B cell (primary cell): ENCODE measurements at regions not wholly inside any gene's neighbourhood (a gene's known extent, or its start where the extent isn't known, plus 50 kb on each side); places are given as distances from the start of the nearest gene placed in this dataset.

Experiments
- ATAC-seq: fragments of 200-7000 bp; cut with Tn5 transposase; one replicate; pipeline ENCODE4 v1.10.0; 2021; ENCODE audit warnings: low read depth, mild to moderate bottlenecking, moderate number of reproducible peaks, moderate library complexity
- CTCF ChIA-PET: fragments of 350-600 bp; sonication (Branson Sonifier 250); formaldehyde crosslinking; loops from one replicate; lab custom pipeline; 2021; ENCODE audit warnings: antibody characterized with exemption, inconsistent platforms; lab: Charles Lee
- POLR2A ChIA-PET: fragments of 350-600 bp; sonication (Branson Sonifier 250); formaldehyde crosslinking; loops from one replicate; lab custom pipeline; 2021; ENCODE audit warnings: antibody characterized with exemption; lab: Charles Lee
- DNase-seq: peaks from one replicate; pipeline ENCODE4 v3.0.0; 2013
- H2AFZ ChIP-seq: 2 replicates; pipeline ENCODE4 v1.6.1; 2012; ENCODE audit warnings: mild to moderate bottlenecking, low read depth, low read length; ENCODE audit not compliant: insufficient read depth, poor library complexity, severe bottlenecking
- H3K27ac ChIP-seq, 2 donors: 1 replicate in 1 of 2; 2 replicates in 1 of 2; pipeline ENCODE4 v1.5.1; 2012 to 2013; ENCODE audit warnings: low read length in 2 of 2, mild to moderate bottlenecking in 2 of 2, moderate library complexity in 1 of 2
- H3K27me3 ChIP-seq, 4 experiments: fragments of 200-600 bp in 1 of 4; sonication (generic) in 1 of 4; replicated peaks in 1 of 4; 1 replicate in 2 of 4; 2 replicates in 2 of 4; pipeline versions ENCODE4 v1.6.1 to v1.7.0; 2013 to 2016; ENCODE audit warnings: low read length in 3 of 4, mild to moderate bottlenecking in 2 of 4, mixed read lengths in 1 of 4, moderate library complexity in 1 of 4; ENCODE audit not compliant: insufficient read depth in 4 of 4, control insufficient read depth in 3 of 4; ENCODE audit errors: control extremely low read depth in 1 of 4
- H3K36me3 ChIP-seq, 2 experiments: replicated peaks in 1 of 2; 1 replicate in 1 of 2; 2 replicates in 1 of 2; pipeline versions ENCODE4 v1.6.1 to v1.7.1; 2013; ENCODE audit warnings: low read length in 1 of 2; ENCODE audit not compliant: insufficient read depth in 2 of 2, control insufficient read depth in 1 of 2; ENCODE audit errors: control extremely low read depth in 1 of 2, extremely low read depth in 1 of 2
- H3K4me1 ChIP-seq, 2 donors: fragments of 200-600 bp in 1 of 2; sonication (generic) in 1 of 2; 1 replicate in 1 of 2; 2 replicates in 1 of 2; pipeline versions ENCODE4 v1.5.1 to v1.6.1; 2013 to 2017; ENCODE audit warnings: low read length in 2 of 2; ENCODE audit not compliant: control insufficient read depth in 2 of 2, insufficient read depth in 2 of 2
- H3K4me2 ChIP-seq: replicated peaks from 2 replicates; pipeline ENCODE3; 2012; ENCODE audit warnings: mild to moderate bottlenecking, low read depth, low read length; ENCODE audit not compliant: poor library complexity, severe bottlenecking
- H3K4me3 ChIP-seq, 5 experiments: fragments of 200-600 bp in 1 of 5; sonication (generic) in 1 of 5; 1 replicate in 3 of 5; 2 replicates in 2 of 5; pipeline versions ENCODE4 v1.5.1 to v1.7.0; 2011 to 2016; ENCODE audit warnings: low read length in 4 of 5, mild to moderate bottlenecking in 4 of 5, low read depth in 2 of 5, control low read depth in 1 of 5, moderate library complexity in 1 of 5; ENCODE audit not compliant: insufficient read depth in 1 of 5; ENCODE audit errors: control extremely low read depth in 1 of 5, extremely low read depth in 1 of 5
- H3K79me2 ChIP-seq: fragments of 200-600 bp; sonication (generic); one replicate; pipeline ENCODE4 v1.6.0; 2016; ENCODE audit warnings: low read length; ENCODE audit not compliant: control insufficient read depth, insufficient read depth
- H3K9ac ChIP-seq: fragments of 200-600 bp; sonication (generic); 2 replicates; pipeline ENCODE4 v1.6.1; 2017; ENCODE audit warnings: mild to moderate bottlenecking, low read length, moderate library complexity
- H3K9me3 ChIP-seq, 3 donors: one replicate each; pipeline versions ENCODE4 v1.6.1 to v1.7.1; 2013; ENCODE audit warnings: low read length in 2 of 3; ENCODE audit not compliant: control insufficient read depth in 2 of 3, insufficient read depth in 1 of 3; ENCODE audit errors: control extremely low read depth in 1 of 3
- H4K20me1 ChIP-seq: 2 replicates; pipeline ENCODE4 v1.6.0; 2012; ENCODE audit warnings: mild to moderate bottlenecking, low read length; ENCODE audit not compliant: insufficient read depth, control insufficient read depth, poor library complexity, severe bottlenecking
- H3K27ac Mint-ChIP-seq: one replicate; pipeline ENCODE4 v1.8.0; 2021; ENCODE audit warnings: mixed read lengths
- H3K27me3 Mint-ChIP-seq: one replicate; pipeline ENCODE4 v1.8.0; 2021; ENCODE audit warnings: mixed read lengths
- H3K4me1 Mint-ChIP-seq: one replicate; pipeline ENCODE4 v1.8.0; 2021; ENCODE audit warnings: mixed read lengths
- H3K4me3 Mint-ChIP-seq: one replicate; pipeline ENCODE4 v1.8.0; 2021; ENCODE audit warnings: mixed read lengths
- H3K9me3 Mint-ChIP-seq: one replicate; pipeline ENCODE4 v1.8.0; 2022; ENCODE audit warnings: mixed read lengths; ENCODE audit not compliant: insufficient read depth
- CTCF ChIP-seq: fragments of 200-600 bp; IDR thresholded peaks from one replicate; pipeline ENCODE4 v1.8.0; 2022; ENCODE audit warnings: antibody characterized with exemption, mild to moderate bottlenecking
- EZH2 ChIP-seq: IDR thresholded peaks from 2 replicates; pipeline ENCODE4 v1.6.1; 2012; ENCODE audit warnings: borderline replicate concordance, low read depth, mild to moderate bottlenecking, moderate library complexity, low read length; ENCODE audit not compliant: insufficient read depth, poor library complexity, severe bottlenecking
- WGBS: methylation state at CpG from one replicate; pipeline ENCODE4 v1.1.5; 2013; ENCODE audit warnings: missing lambda C conversion rate; ENCODE audit not compliant: insufficient coverage; 5-methylcytosine and 5-hydroxymethylcytosine counted together
- intact Hi-C: fragments of 100-400 bp; cut with micrococcal nuclease; formaldehyde crosslinking; loops from one replicate; pipeline ENCODE4 v1.10.0; 2022

- DNase-seq, result no peak
- no CpG with 5 or more reads among the region's 2 CpGs for WGBS
- Histone ChIP-seq H3K9ac (peak overlapping the region; percentile 21), H3K9me3 (no peaks in the 10 kb centered on the region), H3K79me2 (no peaks in the 10 kb centered on the region), H3K27me3 (no peaks in the 10 kb centered on the region), H3K4me2 (peak overlapping the region; percentile 60), H3K4me1 (peaks cover 55 to 58% of the 10 kb centered on the region in 2 donors), H3K27ac (peak overlapping the region; percentile 87 to 98), H2AFZ (peak overlapping the region; percentile 14), H4K20me1 (no peaks in the 10 kb centered on the region), H3K4me3 (peak overlapping the region in 1 of 5 experiments; percentile 6), H3K36me3 (no peaks in the 10 kb centered on the region)
- Mint-ChIP-seq H3K4me3 (peak overlapping the region; percentile 59), H3K9me3 (no peaks in the 10 kb centered on the region), H3K27ac (peak overlapping the region; percentile 91), H3K27me3 (no peaks in the 10 kb centered on the region), H3K4me1 (peaks cover 66% of the 10 kb centered on the region)
- TF ChIP-seq EZH2 (no peak), CTCF (no peak)
- no peak for ATAC-seq
- intact Hi-C loops, result loop anchor here (1.0 to 5.0 kb wide), 4 partner anchors 34 to 419 kb away; partner anchors contain the start of genes RASGRP1 and SPRED1
- CTCF ChIA-PET, result interaction anchor here (0.9 to 7.2 kb wide), 10 partner anchors 9 to 217 kb away, joined by 3 to 166 read pairs (median 4); partner anchors contain the start of genes FAM98B and RASGRP1
- POLR2A ChIA-PET, result interaction anchor here (1.2 to 1.9 kb wide), 3 partner anchors 9 to 19 kb away, joined by 5 to 11 read pairs (median 5); no protein-coding TSS in a partner anchor
Observed at GRCh38 chr15:38671006-38671387, 106.4 kb upstream of the RASGRP1 start.

DNA sequence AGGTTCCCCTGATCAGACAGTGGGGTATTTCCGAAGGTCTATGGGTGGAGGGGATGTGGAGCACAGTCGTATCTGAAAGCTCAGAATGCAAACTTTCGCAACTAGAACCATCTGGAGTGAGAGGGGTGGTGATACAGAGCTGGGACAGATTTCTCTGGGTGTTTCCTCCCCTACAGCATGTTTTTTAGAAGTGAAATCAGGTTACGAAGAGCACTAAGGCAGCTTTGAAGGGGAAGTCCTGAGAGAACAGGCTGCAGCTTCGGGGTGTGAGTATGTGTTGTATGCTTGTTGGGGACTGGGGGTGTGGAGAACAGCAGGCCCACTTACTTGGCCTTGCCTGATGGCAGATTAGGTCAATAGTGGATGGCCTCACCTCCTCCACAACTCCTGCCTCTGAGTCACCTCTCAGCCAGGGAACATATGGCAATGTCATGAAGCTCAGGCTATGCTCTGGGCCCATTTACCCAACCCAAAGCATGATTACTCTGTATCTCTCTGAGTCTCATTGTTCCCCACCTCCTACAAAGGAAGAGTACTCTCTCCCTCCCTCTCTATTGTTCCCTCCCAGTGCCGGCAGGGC, 107.2 kb upstream of the RASGRP1 start:
- peak overlapping the region; percentile 26 for H2AFZ ChIP-seq
- POLR2A ChIA-PET, result interaction anchor here (1.0 to 1.4 kb wide), 3 partner anchors 9 to 108 kb away, joined by 3 to 5 read pairs (median 4); partner anchors contain the start of gene RASGRP1

More for the DNA sequence above, 107.2 kb upstream of the RASGRP1 start:
- CTCF ChIA-PET, result interaction anchor here (0.8 to 7.2 kb wide), 12 partner anchors 14 to 230 kb away, joined by 3 to 166 read pairs (median 4); partner anchors contain the start of genes FAM98B and RASGRP1
- intact Hi-C loops, result loop anchor here (1.0 to 5.0 kb wide), 4 partner anchors 34 to 419 kb away; partner anchors contain the start of genes RASGRP1 and SPRED1
- H3K27ac ChIP-seq, result peak overlapping the region; percentile 87 to 98
- Mint-ChIP-seq H3K4me3 (peak overlapping the region; percentile 59), H3K9me3 (no peaks in the 10 kb centered on the region), H3K4me1 (peaks cover 64% of the 10 kb centered on the region), H3K27me3 (no peaks in the 10 kb centered on the region), H3K27ac (peak overlapping the region; percentile 91)
- peak; percentile 54 for ATAC-seq
- no peaks in the 10 kb centered on the region for H4K20me1 ChIP-seq
- 20% methylated on average over 1 of the region's 6 CpGs for whole genome bisulfite sequencing
- H3K36me3 ChIP-seq, result no peaks in the 10 kb centered on the region
- H3K9ac ChIP-seq, result peak overlapping the region; percentile 27
- peak overlapping the region; percentile 60 for H3K4me2 ChIP-seq
- H3K79me2 ChIP-seq, result no peaks in the 10 kb centered on the region
- no peaks in the 10 kb centered on the region for H3K27me3 ChIP-seq
- H3K4me3 ChIP-seq, result no peak overlapping the region
- H3K4me1 ChIP-seq, result peaks cover 54 to 58% of the 10 kb centered on the region in 2 donors
- TF ChIP-seq EZH2, result no peak
- TF ChIP-seq CTCF, result no peak
- no peaks in the 10 kb centered on the region for H3K9me3 ChIP-seq
- peak; percentile 91 for DNase-seq
